Kidney (tissue), 13 donors: ENCODE measurements at regions not wholly inside any gene's neighbourhood (a gene's known extent, or its start where the extent isn't known, plus 50 kb on each side); places are given as distances from the start of the nearest gene placed in this dataset.

ENCODE experiments used
- DNase-seq, 5 donors: peaks; one replicate each; pipeline ENCODE4 v3.0.0-alpha.2; 2013 to 2020
- FAIRE-seq: peaks from 2 replicates; lab custom pipeline; 2012; peaks lifted over from hg19 to GRCh38; lab: Jason Lieb, UNC
- H3K27ac ChIP-seq, 2 donors: one replicate each; pipeline ENCODE4 v1.7.0; 2013; ENCODE audit warnings: low read depth in 2 of 2, low read length in 2 of 2, inconsistent platforms in 1 of 2
- H3K27me3 ChIP-seq: one replicate; pipeline ENCODE4 v1.7.1; 2013; ENCODE audit warnings: low read length, inconsistent platforms; ENCODE audit not compliant: control insufficient read depth, insufficient read depth
- H3K36me3 ChIP-seq, 3 donors: one replicate each; pipeline versions ENCODE4 v1.7.0 to v1.7.1; 2013; ENCODE audit warnings: low read length in 3 of 3, control low read depth in 1 of 3, inconsistent platforms in 1 of 3; ENCODE audit not compliant: insufficient read depth in 3 of 3, control insufficient read depth in 2 of 3
- H3K4me1 ChIP-seq, 3 donors: one replicate each; pipeline versions ENCODE4 v1.7.0 to v1.7.1; 2013; ENCODE audit warnings: low read length in 3 of 3, inconsistent platforms in 1 of 3, low read depth in 1 of 3; ENCODE audit not compliant: control insufficient read depth in 2 of 3, insufficient read depth in 2 of 3
- H3K4me3 ChIP-seq, 3 donors: one replicate each; pipeline versions ENCODE4 v1.7.0 to v1.8.1; 2013; ENCODE audit warnings: low read length in 3 of 3, control low read depth in 1 of 3, inconsistent platforms in 1 of 3
- H3K9ac ChIP-seq, 3 donors: one replicate each; pipeline versions ENCODE4 v1.7.0 to v1.7.1; 2013; ENCODE audit warnings: low read length in 3 of 3, control low read depth in 1 of 3, inconsistent platforms in 1 of 3
- H3K9me3 ChIP-seq, 3 donors: one replicate each; pipeline versions ENCODE4 v1.7.0 to v1.7.1; 2013; ENCODE audit warnings: low read length in 3 of 3, control low read depth in 1 of 3, inconsistent platforms in 1 of 3; ENCODE audit not compliant: control insufficient read depth in 2 of 3, insufficient read depth in 1 of 3
- intact Hi-C: fragments of 100-400 bp; cut with DNase I; formaldehyde crosslinking; loops from one replicate; pipeline ENCODE4 v1.11.1; 2022
- TF ChIP-seq, protein P1 (sequence below): IDR thresholded peaks from 3 replicates; pipeline ENCODE4 v1.5.1; 2012; ENCODE audit warnings: mild to moderate bottlenecking, moderate library complexity, borderline replicate concordance; ENCODE audit not compliant: insufficient read depth; ENCODE audit errors: extremely low read depth
- donor health status: control.
- donor health status: control.
- donor health status: control.
- donor health status: control.
- donor health status: control.
- donor health status: DM: yes; HTN: yes; CAD: no.
- donor health status: Normal renal cell carcinoma (clear cell type).

DNA sequence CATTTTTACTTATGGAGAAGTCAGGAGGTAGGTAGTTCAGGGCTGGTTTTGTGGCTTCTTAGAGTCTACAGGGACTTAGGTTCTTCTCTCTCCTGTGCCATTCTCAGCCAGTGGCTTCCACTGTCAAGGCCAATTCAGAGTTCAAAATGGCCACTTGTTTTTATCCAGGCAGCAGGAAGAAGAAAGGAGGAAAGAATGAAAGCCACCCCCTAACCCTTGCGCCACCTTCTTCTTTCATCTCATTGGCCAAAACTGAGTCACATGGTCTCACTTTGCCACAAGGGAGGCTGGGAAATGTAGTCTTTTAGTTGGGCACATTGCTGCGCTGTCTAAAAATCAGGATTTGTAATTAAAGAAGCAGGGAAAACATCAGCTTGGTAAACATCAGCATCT is 60.8 kb upstream of the MED9 start:
- FAIRE-seq, result no peak
- no peak overlapping the region for H3K9ac ChIP-seq
- intact Hi-C loops, result no loop called here

GRCh38 chr17:17416400-17417360 is 60.1 kb upstream of the MED9 start:
- TF ChIP-seq, protein P1, sequence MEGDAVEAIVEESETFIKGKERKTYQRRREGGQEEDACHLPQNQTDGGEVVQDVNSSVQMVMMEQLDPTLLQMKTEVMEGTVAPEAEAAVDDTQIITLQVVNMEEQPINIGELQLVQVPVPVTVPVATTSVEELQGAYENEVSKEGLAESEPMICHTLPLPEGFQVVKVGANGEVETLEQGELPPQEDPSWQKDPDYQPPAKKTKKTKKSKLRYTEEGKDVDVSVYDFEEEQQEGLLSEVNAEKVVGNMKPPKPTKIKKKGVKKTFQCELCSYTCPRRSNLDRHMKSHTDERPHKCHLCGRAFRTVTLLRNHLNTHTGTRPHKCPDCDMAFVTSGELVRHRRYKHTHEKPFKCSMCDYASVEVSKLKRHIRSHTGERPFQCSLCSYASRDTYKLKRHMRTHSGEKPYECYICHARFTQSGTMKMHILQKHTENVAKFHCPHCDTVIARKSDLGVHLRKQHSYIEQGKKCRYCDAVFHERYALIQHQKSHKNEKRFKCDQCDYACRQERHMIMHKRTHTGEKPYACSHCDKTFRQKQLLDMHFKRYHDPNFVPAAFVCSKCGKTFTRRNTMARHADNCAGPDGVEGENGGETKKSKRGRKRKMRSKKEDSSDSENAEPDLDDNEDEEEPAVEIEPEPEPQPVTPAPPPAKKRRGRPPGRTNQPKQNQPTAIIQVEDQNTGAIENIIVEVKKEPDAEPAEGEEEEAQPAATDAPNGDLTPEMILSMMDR, result no peak
- intact Hi-C loops, result no loop called here
- FAIRE-seq (no peak), DNase-seq (no peak)
- Histone ChIP-seq H3K4me1 (peaks cover 0 to 4% (median 0%) of the 10 kb centered on the region in 3 donors), H3K36me3 (no peaks in the 10 kb centered on the region), H3K9me3 (no peaks in the 10 kb centered on the region), H3K9ac (no peak overlapping the region), H3K27ac (no peak overlapping the region), H3K27me3 (no peaks in the 10 kb centered on the region), H3K4me3 (no peak overlapping the region)

More for the DNA sequence above, 60.8 kb upstream of the MED9 start:
- no peaks in the 10 kb centered on the region for H3K36me3 ChIP-seq
- H3K4me1 ChIP-seq, result peaks cover 0 to 4% (median 0%) of the 10 kb centered on the region in 3 donors
- H3K9me3 ChIP-seq, result no peaks in the 10 kb centered on the region
- H3K27ac ChIP-seq, result no peak overlapping the region
- H3K4me3 ChIP-seq, result no peak overlapping the region
- peak in 1 of 5 donors; percentile 22 for DNase-seq
- TF ChIP-seq, protein P1, result no peak
- H3K27me3 ChIP-seq, result no peaks in the 10 kb centered on the region

- H3K9ac ChIP-seq, result no peak overlapping the region
- H3K27me3 ChIP-seq, result no peaks in the 10 kb centered on the region
- H3K4me3 ChIP-seq, result no peak overlapping the region
- no peak overlapping the region for H3K27ac ChIP-seq
- DNase-seq (no peak), FAIRE-seq (no peak)
- H3K36me3 ChIP-seq, result no peaks in the 10 kb centered on the region
- H3K4me1 ChIP-seq, result peaks cover 0 to 4% (median 0%) of the 10 kb centered on the region in 3 donors
- H3K9me3 ChIP-seq, result no peaks in the 10 kb centered on the region
- intact Hi-C loops, result no loop called here
- TF ChIP-seq, protein P1, result no peak
Observed at GRCh38 chr17:17417718-17418181, 59.0 kb upstream of the MED9 start.
